IMR-90 (cell line): ENCODE measurements at regions not wholly inside any gene's neighbourhood (a gene's known extent, or its start where the extent isn't known, plus 50 kb on each side); places are given as distances from the start of the nearest gene placed in this dataset.

Experiments
- ATAC-seq: fragments of 200-7000 bp; cut with Tn5 transposase; 2 replicates; pipeline ENCODE4 v1.9.1; 2020; ENCODE audit warnings: low read depth, mild to moderate bottlenecking, moderate library complexity
- BruUV-seq: library from RNA; stranded (reverse); fragments of 400-500 nt; replicated peaks from 2 replicates; lab custom pipeline; 2021; lab: Mats Ljungman, UMichigan
- CTCF ChIA-PET: fragments of 300-600 bp; formaldehyde crosslinking; extraction: SDS; loops from one replicate; lab custom pipeline; 2021; ENCODE audit warnings: antibody characterized with exemption; lab: Yijun Ruan, JAX
- POLR2A ChIA-PET: fragments of 300-600 bp; sonication (Branson Sonifier 250); formaldehyde crosslinking; loops from one replicate; lab custom pipeline; 2022; ENCODE audit warnings: antibody characterized with exemption; ENCODE audit not compliant: unreplicated experiment; lab: Charles Lee
- DNase-seq: peaks from one replicate; pipeline ENCODE4 v3.0.0; 2013
- H2AFZ ChIP-seq: replicated peaks from 2 replicates; pipeline ENCODE3; 2013; ENCODE audit warnings: low read length, mild to moderate bottlenecking; ENCODE audit not compliant: poor library complexity
- H2AK5ac ChIP-seq: 2 replicates; pipeline ENCODE4 v1.6.1; 2013; ENCODE audit warnings: low read depth, low read length, inconsistent platforms
- H2AK9ac ChIP-seq: replicated peaks from 2 replicates; pipeline ENCODE3; 2013; ENCODE audit warnings: mild to moderate bottlenecking, low read depth, low read length, moderate library complexity; ENCODE audit not compliant: poor library complexity
- H2BK120ac ChIP-seq: 2 replicates; pipeline ENCODE4 v1.6.1; 2013; ENCODE audit warnings: low read depth, low read length, inconsistent platforms
- H2BK15ac ChIP-seq: 3 replicates; pipeline ENCODE4 v1.6.1; 2013; ENCODE audit warnings: low read depth, low read length, inconsistent platforms
- H2BK20ac ChIP-seq: 2 replicates; pipeline ENCODE4 v1.6.1; 2013; ENCODE audit warnings: low read depth, mild to moderate bottlenecking, inconsistent platforms, low read length, moderate library complexity
- H2BK5ac ChIP-seq: 2 replicates; pipeline ENCODE4 v1.6.1; 2013; ENCODE audit warnings: mild to moderate bottlenecking, low read depth, low read length, inconsistent platforms; ENCODE audit not compliant: poor library complexity, severe bottlenecking
- H3K14ac ChIP-seq: replicated peaks from 2 replicates; pipeline ENCODE4 v1.6.1; 2013; ENCODE audit warnings: low read depth, low read length, inconsistent platforms
- H3K18ac ChIP-seq: 2 replicates; pipeline ENCODE4 v1.6.1; 2013; ENCODE audit warnings: low read depth, low read length, control low read depth
- H3K23ac ChIP-seq: 2 replicates; pipeline ENCODE4 v1.6.1; 2013; ENCODE audit warnings: low read depth, low read length, inconsistent platforms
- H3K27ac ChIP-seq: 2 replicates; pipeline ENCODE4 v1.5.1; 2013; ENCODE audit warnings: mild to moderate bottlenecking, control low read depth, low read length; ENCODE audit not compliant: insufficient read depth
- H3K27me3 ChIP-seq: 2 replicates; pipeline ENCODE4 v1.6.1; 2013; ENCODE audit warnings: low read length; ENCODE audit not compliant: control insufficient read depth, insufficient read depth
- H3K36me3 ChIP-seq: 2 replicates; pipeline ENCODE4 v1.6.1; 2013; ENCODE audit warnings: low read length, mixed read lengths; ENCODE audit not compliant: control insufficient read depth, insufficient read depth
- H3K4ac ChIP-seq: 2 replicates; pipeline ENCODE4 v1.6.1; 2013; ENCODE audit warnings: low read depth, low read length, inconsistent platforms
- H3K4me1 ChIP-seq: 2 replicates; pipeline ENCODE4 v1.6.1; 2013; ENCODE audit warnings: low read length, mixed read lengths; ENCODE audit not compliant: control insufficient read depth, insufficient read depth
- H3K4me2 ChIP-seq: 2 replicates; pipeline ENCODE4 v1.6.1; 2013; ENCODE audit warnings: low read depth, mild to moderate bottlenecking, control low read depth, low read length, moderate library complexity
- H3K4me3 ChIP-seq: 2 replicates; pipeline ENCODE4 v1.5.1; 2013; ENCODE audit warnings: low read depth, mild to moderate bottlenecking, control low read depth, low read length, moderate library complexity; ENCODE audit not compliant: insufficient read depth
- H3K56ac ChIP-seq: 2 replicates; pipeline ENCODE4 v1.6.1; 2013; ENCODE audit warnings: low read length, inconsistent platforms; ENCODE audit not compliant: insufficient read depth; ENCODE audit errors: extremely low read depth
- H3K79me1 ChIP-seq, 2 experiments: 2 replicates each; pipeline ENCODE4 v1.6.1; 2013; ENCODE audit warnings: low read length in 2 of 2, inconsistent platforms in 1 of 2, low read depth in 1 of 2
- H3K9ac ChIP-seq: 2 replicates; pipeline ENCODE4 v1.6.1; 2013; ENCODE audit warnings: low read depth, low read length, control low read depth
- H3K9me1 ChIP-seq: 2 replicates; pipeline ENCODE4 v1.6.1; 2013; ENCODE audit warnings: low read length, inconsistent platforms; ENCODE audit not compliant: insufficient read depth
- H3K9me3 ChIP-seq: 2 replicates; pipeline ENCODE4 v1.6.1; 2013; ENCODE audit warnings: low read length; ENCODE audit not compliant: control insufficient read depth, insufficient read depth
- H4K20me1 ChIP-seq: 2 replicates; pipeline ENCODE4 v1.6.1; 2013; ENCODE audit warnings: low read length, inconsistent platforms; ENCODE audit not compliant: insufficient read depth
- H4K5ac ChIP-seq: 2 replicates; pipeline ENCODE4 v1.6.1; 2013; ENCODE audit warnings: mild to moderate bottlenecking, low read depth, low read length, control low read depth
- H4K8ac ChIP-seq, 2 experiments: 2 replicates each; pipeline ENCODE4 v1.6.1; 2013; ENCODE audit warnings: low read depth in 2 of 2, low read length in 2 of 2, control low read depth in 1 of 2, inconsistent platforms in 1 of 2
- H4K91ac ChIP-seq: 2 replicates; pipeline ENCODE4 v1.6.1; 2013; ENCODE audit warnings: low read depth, low read length, inconsistent platforms; ENCODE audit not compliant: insufficient read depth
- BHLHE40 ChIP-seq: fragments of 150-350 bp; IDR thresholded peaks from 2 replicates; pipeline ENCODE4 v1.6.1; 2016; ENCODE audit warnings: mild to moderate bottlenecking, low read depth, low read length
- CEBPB ChIP-seq: IDR thresholded peaks from 2 replicates; pipeline ENCODE4 v1.6.1; 2012; ENCODE audit warnings: low read depth, low read length, improper control_type of control experiment
- CHD1 ChIP-seq: IDR thresholded peaks from 2 replicates; pipeline ENCODE4 v1.6.1; 2012; ENCODE audit warnings: low read depth, low read length, improper control_type of control experiment
- FOS ChIP-seq: fragments of 150-350 bp; IDR thresholded peaks from 2 replicates; pipeline ENCODE4 v1.6.1; 2016; ENCODE audit warnings: low read depth, low read length
- MAFK ChIP-seq: IDR thresholded peaks from 2 replicates; pipeline ENCODE4 v1.6.1; 2012; ENCODE audit warnings: low read depth, low read length, improper control_type of control experiment
- MAZ ChIP-seq: IDR thresholded peaks from 2 replicates; pipeline ENCODE4 v1.6.1; 2012; ENCODE audit warnings: low read depth, mild to moderate bottlenecking, low read length, improper control_type of control experiment, moderate library complexity, borderline replicate concordance
- MXI1 ChIP-seq: IDR thresholded peaks from 2 replicates; pipeline ENCODE4 v1.6.1; 2012; ENCODE audit warnings: low read depth, mild to moderate bottlenecking, low read length, moderate library complexity, borderline replicate concordance
- NFE2L2 ChIP-seq: fragments of 150-350 bp; IDR thresholded peaks from 2 replicates; pipeline ENCODE4 v1.6.1; 2016; ENCODE audit warnings: low read depth, mild to moderate bottlenecking, low read length
- POLR2A ChIP-seq: IDR thresholded peaks from 2 replicates; pipeline ENCODE4 v1.6.1; 2012; ENCODE audit warnings: mild to moderate bottlenecking, low read depth, low read length
- RAD21 ChIP-seq: IDR thresholded peaks from 2 replicates; pipeline ENCODE4 v1.6.1; 2012; ENCODE audit warnings: low read length, improper control_type of control experiment
- RCOR1 ChIP-seq: IDR thresholded peaks from 2 replicates; pipeline ENCODE4 v1.6.1; 2012; ENCODE audit warnings: mild to moderate bottlenecking, low read length, improper control_type of control experiment; ENCODE audit not compliant: insufficient replicate concordance
- RFX5 ChIP-seq: IDR thresholded peaks from 2 replicates; pipeline ENCODE4 v1.8.0; 2012; ENCODE audit warnings: low read depth, mild to moderate bottlenecking, low read length, moderate library complexity
- SMC3 ChIP-seq: fragments of 150-350 bp; IDR thresholded peaks from 2 replicates; pipeline ENCODE4 v1.6.1; 2016; ENCODE audit warnings: low read depth, mild to moderate bottlenecking, antibody characterized with exemption, low read length, moderate library complexity
- WGBS, 2 experiments: methylation state at CpG; one replicate each; pipeline versions ENCODE4 v1.1.5 to v1.1.7; 2013; ENCODE audit warnings: missing lambda C conversion rate in 2 of 2; ENCODE audit not compliant: insufficient read length in 1 of 2; ENCODE audit errors: extremely low coverage in 2 of 2; 5-methylcytosine and 5-hydroxymethylcytosine counted together
- dilution Hi-C: fragments of 300-500 bp; cut with HindIII; formaldehyde crosslinking; loops from one replicate; pipeline ENCODE4 v1.14.3; 2018; ENCODE audit warnings: low sequenced_read_pairs; ENCODE audit not compliant: unreplicated experiment
- in situ Hi-C: fragments of 300-500 bp; cut with MboI; formaldehyde crosslinking; loops from 3 replicates; pipeline ENCODE4 v1.14.3; 2019; ENCODE audit warnings: low sequenced_read_pairs, inconsistent platforms, mixed read lengths
- intact Hi-C: fragments of 100-400 bp; cut with micrococcal nuclease; formaldehyde crosslinking; loops from 2 replicates; pipeline ENCODE4 v1.10.0; 2022
- TF ChIP-seq, protein P1 (sequence below): fragments of 150-350 bp; IDR thresholded peaks from 2 replicates; pipeline ENCODE4 v1.6.1; 2017; ENCODE audit warnings: mild to moderate bottlenecking, antibody characterized with exemption, low read length, low read depth
- TF ChIP-seq, protein P2 (sequence below): fragments of 150-350 bp; IDR thresholded peaks from 2 replicates; pipeline ENCODE4 v1.6.1; 2016; ENCODE audit warnings: low read depth, mild to moderate bottlenecking, low read length, moderate library complexity, borderline replicate concordance
- TF ChIP-seq, protein P3 (sequence below): conservative IDR thresholded peaks from 2 replicates; pipeline ENCODE4 v1.5.1; 2012; ENCODE audit warnings: mild to moderate bottlenecking, low read depth, low read length, improper control_type of control experiment

DNA sequence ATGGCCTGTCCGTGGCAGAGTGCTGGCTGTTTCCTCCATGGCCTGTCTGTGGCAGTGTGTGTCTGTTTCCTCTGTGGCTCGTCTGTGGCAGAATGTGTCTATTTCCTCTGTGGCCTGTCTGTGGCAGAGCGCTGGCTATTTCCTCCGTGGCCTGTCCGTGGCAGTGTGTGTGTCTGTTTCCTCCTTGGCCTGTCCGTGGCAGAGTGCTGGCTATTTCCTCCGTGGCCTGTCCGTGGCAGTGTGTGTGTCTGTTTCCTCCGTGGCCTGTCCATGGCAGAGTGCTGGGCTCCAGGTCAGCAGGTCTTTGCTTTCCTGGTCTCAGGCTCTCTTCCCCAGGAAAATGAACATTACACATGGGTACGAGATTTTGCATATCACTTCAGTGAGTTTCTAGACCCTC is 138.4 kb upstream of the IPO9 start:
- Histone ChIP-seq H4K91ac (no peak overlapping the region), H3K18ac (no peak overlapping the region), H3K27ac (no peak overlapping the region), H3K4me1 (peaks cover 28% of the 10 kb centered on the region), H3K56ac (no peak overlapping the region), H3K4me3 (no peak overlapping the region), H3K23ac (no peak overlapping the region), H3K36me3 (no peaks in the 10 kb centered on the region; the same call in 1 of the 2 replicates), H4K20me1 (peaks cover 96% of the 10 kb centered on the region), H2BK120ac (no peak overlapping the region), H3K9me1 (peaks cover 48% of the 10 kb centered on the region), H3K14ac (no peak overlapping the region), H3K4ac (no peak overlapping the region), H2BK5ac (no peak overlapping the region), H3K4me2 (no peak overlapping the region), H3K9me3 (no peaks in the 10 kb centered on the region), H4K8ac (no peak overlapping the region), H2BK20ac (no peak overlapping the region), H2AK5ac (no peak overlapping the region), H3K79me1 (peaks cover 62 to 95% of the 10 kb centered on the region in 2 experiments), H4K5ac (no peak overlapping the region), H2AK9ac (no peak overlapping the region), H3K9ac (no peak overlapping the region), H2BK15ac (no peak overlapping the region), H3K27me3 (no peaks in the 10 kb centered on the region), H2AFZ (no peak overlapping the region)
- ATAC-seq (no peak), DNase-seq (no peak)
- dilution Hi-C loops (no loop called here), intact Hi-C loops (no loop called here), in situ Hi-C loops (no loop called here)
- 97% methylated on average over 5 of the region's 10 CpGs; no CpG with 5 or more reads in 1 of the 2 experiments for whole genome bisulfite sequencing, 2 experiments
- ChIA-PET POLR2A (no interaction called here), CTCF (no interaction called here)
- TF ChIP-seq CHD1 (no peak), RCOR1 (no peak), MAZ (no peak), MXI1 (no peak), RFX5 (no peak), CEBPB (no peak), POLR2A (no peak), RAD21 (no peak), SMC3 (no peak), NFE2L2 (no peak), MAFK (no peak), BHLHE40 (no peak), FOS (no peak)
- TF ChIP-seq, protein P1, sequence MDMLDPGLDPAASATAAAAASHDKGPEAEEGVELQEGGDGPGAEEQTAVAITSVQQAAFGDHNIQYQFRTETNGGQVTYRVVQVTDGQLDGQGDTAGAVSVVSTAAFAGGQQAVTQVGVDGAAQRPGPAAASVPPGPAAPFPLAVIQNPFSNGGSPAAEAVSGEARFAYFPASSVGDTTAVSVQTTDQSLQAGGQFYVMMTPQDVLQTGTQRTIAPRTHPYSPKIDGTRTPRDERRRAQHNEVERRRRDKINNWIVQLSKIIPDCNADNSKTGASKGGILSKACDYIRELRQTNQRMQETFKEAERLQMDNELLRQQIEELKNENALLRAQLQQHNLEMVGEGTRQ, result no peak
- TF ChIP-seq, protein P2, sequence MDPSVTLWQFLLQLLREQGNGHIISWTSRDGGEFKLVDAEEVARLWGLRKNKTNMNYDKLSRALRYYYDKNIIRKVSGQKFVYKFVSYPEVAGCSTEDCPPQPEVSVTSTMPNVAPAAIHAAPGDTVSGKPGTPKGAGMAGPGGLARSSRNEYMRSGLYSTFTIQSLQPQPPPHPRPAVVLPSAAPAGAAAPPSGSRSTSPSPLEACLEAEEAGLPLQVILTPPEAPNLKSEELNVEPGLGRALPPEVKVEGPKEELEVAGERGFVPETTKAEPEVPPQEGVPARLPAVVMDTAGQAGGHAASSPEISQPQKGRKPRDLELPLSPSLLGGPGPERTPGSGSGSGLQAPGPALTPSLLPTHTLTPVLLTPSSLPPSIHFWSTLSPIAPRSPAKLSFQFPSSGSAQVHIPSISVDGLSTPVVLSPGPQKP, result no peak
- TF ChIP-seq, protein P3, sequence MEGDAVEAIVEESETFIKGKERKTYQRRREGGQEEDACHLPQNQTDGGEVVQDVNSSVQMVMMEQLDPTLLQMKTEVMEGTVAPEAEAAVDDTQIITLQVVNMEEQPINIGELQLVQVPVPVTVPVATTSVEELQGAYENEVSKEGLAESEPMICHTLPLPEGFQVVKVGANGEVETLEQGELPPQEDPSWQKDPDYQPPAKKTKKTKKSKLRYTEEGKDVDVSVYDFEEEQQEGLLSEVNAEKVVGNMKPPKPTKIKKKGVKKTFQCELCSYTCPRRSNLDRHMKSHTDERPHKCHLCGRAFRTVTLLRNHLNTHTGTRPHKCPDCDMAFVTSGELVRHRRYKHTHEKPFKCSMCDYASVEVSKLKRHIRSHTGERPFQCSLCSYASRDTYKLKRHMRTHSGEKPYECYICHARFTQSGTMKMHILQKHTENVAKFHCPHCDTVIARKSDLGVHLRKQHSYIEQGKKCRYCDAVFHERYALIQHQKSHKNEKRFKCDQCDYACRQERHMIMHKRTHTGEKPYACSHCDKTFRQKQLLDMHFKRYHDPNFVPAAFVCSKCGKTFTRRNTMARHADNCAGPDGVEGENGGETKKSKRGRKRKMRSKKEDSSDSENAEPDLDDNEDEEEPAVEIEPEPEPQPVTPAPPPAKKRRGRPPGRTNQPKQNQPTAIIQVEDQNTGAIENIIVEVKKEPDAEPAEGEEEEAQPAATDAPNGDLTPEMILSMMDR, result no peak
- BruUV-seq, result no TSS peak
